OCI-LY1 (cell line): ENCODE measurements at regions not wholly inside any gene's neighbourhood (a gene's known extent, or its start where the extent isn't known, plus 50 kb on each side); places are given as distances from the start of the nearest gene placed in this dataset.

Experiments
- CTCF ChIP-seq: fragments of 200-600 bp; sonication (generic), shearing (Covaris generic); IDR thresholded peaks from 2 replicates; pipeline ENCODE4 v1.5.1; 2017; ENCODE audit warnings: mild to moderate bottlenecking, antibody characterized with exemption, low read length, moderate library complexity, mixed read lengths
- EZH2 ChIP-seq: fragments of 200-600 bp; sonication (generic), shearing (Covaris generic); IDR thresholded peaks from 2 replicates; pipeline ENCODE4 v1.8.0; 2017; ENCODE audit warnings: borderline replicate concordance, mixed run types, mild to moderate bottlenecking, antibody characterized with exemption, low read length, moderate library complexity, mixed read lengths

- TF ChIP-seq CTCF (no peak), EZH2 (no peak)
Observed at GRCh38 chr5:99866740-99867139, 668.4 kb upstream of the FAM174A start.
